Lung (tissue), 11 donors: ENCODE measurements at regions not wholly inside any gene's neighbourhood (a gene's known extent, or its start where the extent isn't known, plus 50 kb on each side); places are given as distances from the start of the nearest gene placed in this dataset.

Source experiments
- ATAC-seq: fragments of 200-7000 bp; cut with Tn5 transposase; one replicate; pipeline ENCODE4 v1.9.1; 2020; ENCODE audit warnings: moderate number of reproducible peaks; ENCODE audit not compliant: insufficient read depth, low FRiP score
- DNase-seq, 3 donors: peaks; one replicate each; pipeline ENCODE4 v3.0.0-alpha.2; 2013 to 2017
- H3K27ac ChIP-seq, 2 donors: one replicate each; pipeline ENCODE4 v1.5.1; 2013; ENCODE audit warnings: mild to moderate bottlenecking in 2 of 2, moderate library complexity in 2 of 2, control low read depth in 1 of 2, inconsistent platforms in 1 of 2, low read depth in 1 of 2, low read length in 1 of 2
- H3K27me3 ChIP-seq, 3 donors: one replicate each; pipeline ENCODE4 v1.5.1; 2013; ENCODE audit warnings: low read length in 2 of 3; ENCODE audit not compliant: control insufficient read depth in 3 of 3, insufficient read depth in 3 of 3
- H3K36me3 ChIP-seq, 4 donors: one replicate each; pipeline ENCODE4 v1.5.1; 2013; ENCODE audit warnings: low read length in 4 of 4, mild to moderate bottlenecking in 1 of 4, moderate library complexity in 1 of 4; ENCODE audit not compliant: control insufficient read depth in 4 of 4, insufficient read depth in 4 of 4
- H3K4me1 ChIP-seq, 5 donors: one replicate each; pipeline ENCODE4 v1.5.1; 2013; ENCODE audit warnings: low read length in 5 of 5, mild to moderate bottlenecking in 2 of 5, moderate library complexity in 1 of 5; ENCODE audit not compliant: control insufficient read depth in 5 of 5, insufficient read depth in 5 of 5
- H3K4me3 ChIP-seq: one replicate; pipeline ENCODE4 v1.5.1; 2013; ENCODE audit warnings: mild to moderate bottlenecking, control low read depth, moderate library complexity
- H3K9ac ChIP-seq, 2 donors: one replicate each; pipeline ENCODE4 v1.5.1; 2013; ENCODE audit warnings: low read length in 2 of 2, control low read depth in 1 of 2; ENCODE audit not compliant: insufficient read depth in 1 of 2
- H3K9me3 ChIP-seq, 4 donors: one replicate each; pipeline ENCODE4 v1.5.1; 2013; ENCODE audit warnings: low read length in 3 of 4, mild to moderate bottlenecking in 1 of 4, moderate library complexity in 1 of 4; ENCODE audit not compliant: control insufficient read depth in 4 of 4, insufficient read depth in 3 of 4
- CTCF ChIP-seq: IDR thresholded peaks from 2 replicates; pipeline ENCODE4 v1.5.1; 2012; ENCODE audit warnings: mild to moderate bottlenecking; ENCODE audit errors: control extremely low read depth, extremely low read depth
- WGBS, 2 donors: extraction: QIAGEN DNeasy Blood & Tissue Kit; methylation state at CpG; one replicate each; pipeline ENCODE4 v1.1.7; 2013; 5-methylcytosine and 5-hydroxymethylcytosine counted together
- donor health status: control.
- donor health status: control.
- donor health status: Bipolar disorder and iron deficiency.
- donor health status: healthy.
- donor health status: DM: yes; HTN: yes; CAD: no.

GRCh38 chr5:103355579-103355978 lies 97.0 kb downstream of the MACIR start:
- Histone ChIP-seq H3K4me3 (no peak overlapping the region), H3K36me3 (no peaks in the 10 kb centered on the region), H3K9ac (no peak overlapping the region), H3K9me3 (no peaks in the 10 kb centered on the region), H3K27ac (no peak overlapping the region), H3K27me3 (no peaks in the 10 kb centered on the region), H3K4me1 (peaks cover 0 to 8% (median 0%) of the 10 kb centered on the region in 5 donors)
- ATAC-seq (no peak), DNase-seq (no peak)
- WGBS, 2 donors = 28 to 31% methylated on average over 2 of the region's 2 CpGs
- no peak for TF ChIP-seq CTCF

DNA sequence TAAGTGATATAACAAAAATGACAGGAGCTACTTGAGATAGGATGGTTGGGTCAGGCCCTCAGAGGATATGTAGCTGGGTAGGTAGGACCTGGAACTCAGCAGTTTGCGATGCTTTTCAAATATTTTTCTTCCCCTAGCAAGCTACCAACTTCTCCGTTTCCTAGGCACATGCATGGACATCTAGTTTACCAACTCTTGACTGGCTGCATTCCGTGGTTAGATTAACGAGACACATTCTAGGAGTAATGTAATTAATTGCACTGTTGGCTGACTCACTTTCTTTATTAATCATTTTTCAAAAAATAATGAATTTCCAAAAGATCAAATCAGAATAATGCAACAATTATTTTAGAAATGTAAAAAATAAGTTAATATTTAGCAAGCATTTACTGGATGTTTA lies 95.9 kb downstream of the MACIR start:
- no peak for DNase-seq
- no peak overlapping the region for H3K9ac ChIP-seq
- no peak overlapping the region for H3K4me3 ChIP-seq
- H3K4me1 ChIP-seq = peaks cover 0 to 8% (median 0%) of the 10 kb centered on the region in 5 donors
- H3K27ac ChIP-seq = no peak overlapping the region
- no peaks in the 10 kb centered on the region for H3K27me3 ChIP-seq
- no peaks in the 10 kb centered on the region for H3K36me3 ChIP-seq
- no peak for ATAC-seq
- TF ChIP-seq CTCF = no peak
- H3K9me3 ChIP-seq = no peaks in the 10 kb centered on the region
- WGBS, 2 donors = 86 to 91% methylated on average over 4 of the region's 4 CpGs

GRCh38 chr5:103353581-103353980 lies 95.0 kb downstream of the MACIR start:
- H3K9ac ChIP-seq = no peak overlapping the region
- no peak overlapping the region for H3K27ac ChIP-seq
- no peak for DNase-seq
- 93 to 94% methylated on average over 1 of the region's 1 CpG for WGBS, 2 donors
- H3K4me1 ChIP-seq = peaks cover 0 to 8% (median 0%) of the 10 kb centered on the region in 5 donors
- no peaks in the 10 kb centered on the region for H3K27me3 ChIP-seq
- no peaks in the 10 kb centered on the region for H3K9me3 ChIP-seq
- no peak for TF ChIP-seq CTCF
- H3K36me3 ChIP-seq = no peaks in the 10 kb centered on the region
- no peak overlapping the region for H3K4me3 ChIP-seq
- ATAC-seq = no peak

- Histone ChIP-seq H3K4me3 (no peak overlapping the region), H3K9ac (no peak overlapping the region), H3K9me3 (no peaks in the 10 kb centered on the region), H3K36me3 (no peaks in the 10 kb centered on the region), H3K27ac (no peak overlapping the region), H3K27me3 (no peaks in the 10 kb centered on the region), H3K4me1 (peaks cover 0 to 3% (median 0%) of the 10 kb centered on the region in 5 donors)
- 75 to 76% methylated on average over 4 of the region's 4 CpGs for WGBS, 2 donors
- no peak for TF ChIP-seq CTCF
- ATAC-seq = no peak
- DNase-seq = peak in 1 of 3 donors; percentile 12
Observed at GRCh38 chr5:103347716-103348423, 89.3 kb downstream of the MACIR start.
